HCT116 (cell line): ENCODE measurements at regions not wholly inside any gene's neighbourhood (a gene's known extent, or its start where the extent isn't known, plus 50 kb on each side); places are given as distances from the start of the nearest gene placed in this dataset.

ENCODE experiments used
- ATAC-seq: fragments of 200-7000 bp; cut with Tn5 transposase; 2 replicates; pipeline ENCODE4 v1.9.1; 2020; ENCODE audit warnings: mild to moderate bottlenecking, moderate library complexity
- BruUV-seq: library from RNA; stranded (reverse); fragments of 400-500 nt; replicated peaks from 2 replicates; lab custom pipeline; 2021; lab: Mats Ljungman, UMichigan
- CTCF ChIA-PET: fragments of 300-600 bp; sonication (Branson Sonifier 250); formaldehyde crosslinking; loops from one replicate; lab custom pipeline; 2021; ENCODE audit warnings: antibody characterized with exemption; lab: Charles Lee
- POLR2A ChIA-PET: fragments of 300-600, 350-600 bp; sonication (Branson Sonifier 250); formaldehyde crosslinking; loops from one replicate; lab custom pipeline; 2021; ENCODE audit warnings: antibody characterized with exemption; lab: Charles Lee
- RAD21 ChIA-PET, 2 experiments: fragments of 300-600 bp; sonication (Branson Sonifier 250); formaldehyde crosslinking; loops; one replicate each; lab custom pipeline; 2023; ENCODE audit warnings: low total read pairs in 2 of 2; ENCODE audit not compliant: uncharacterized antibody in 2 of 2, unreplicated experiment in 2 of 2, low non-redundant PET in 1 of 2; lab: Charles Lee
- DNase-seq: peaks from one replicate; pipeline ENCODE4 v3.0.0-alpha.2; 2010; ENCODE audit warnings: low read depth, low spot score
- H2AFZ ChIP-seq: fragments of 200-600 bp; shearing (Covaris generic), sonication (generic); 2 replicates; pipeline ENCODE4 v1.6.1; 2017; ENCODE audit warnings: low read depth, mixed run types, mixed read lengths, antibody characterized with exemption, low read length; ENCODE audit not compliant: poor library complexity, severe bottlenecking
- H3K27ac ChIP-seq: 2 replicates; pipeline ENCODE4 v1.5.1; 2012; ENCODE audit warnings: low read depth, low read length
- H3K27me3 ChIP-seq: fragments of 200-600 bp; sonication (generic); 2 replicates; pipeline ENCODE4 v1.6.1; 2016; ENCODE audit warnings: mixed run types, low read length, mixed read lengths; ENCODE audit not compliant: insufficient read depth
- H3K36me3 ChIP-seq, 2 experiments: fragments of 200-500 bp in 1 of 2; fragments of 200-600 bp in 1 of 2; sonication (Bioruptor generic) in 1 of 2; sonication (generic) in 1 of 2; 2 replicates each; pipeline versions ENCODE4 v1.5.1 to v1.6.1; 2014 to 2016; ENCODE audit warnings: low read length in 2 of 2, inconsistent platforms in 1 of 2, mixed read lengths in 1 of 2, mixed run types in 1 of 2; ENCODE audit not compliant: insufficient read depth in 2 of 2, control insufficient read depth in 1 of 2
- H3K4me1 ChIP-seq, 2 experiments: fragments of 200-600 bp in 1 of 2; sonication (generic) in 1 of 2; 2 replicates each; pipeline versions ENCODE4 v1.5.1 to v1.6.1; 2012 to 2017; ENCODE audit warnings: low read length in 2 of 2, inconsistent platforms in 1 of 2, mild to moderate bottlenecking in 1 of 2, mixed read lengths in 1 of 2, mixed run types in 1 of 2, moderate library complexity in 1 of 2; ENCODE audit not compliant: insufficient read depth in 2 of 2, control insufficient read depth in 1 of 2
- H3K4me2 ChIP-seq: fragments of 200-600 bp; sonication (generic); 2 replicates; pipeline ENCODE4 v1.6.1; 2017; ENCODE audit warnings: mixed run types, low read length, mixed read lengths
- H3K4me3 ChIP-seq, 2 experiments: fragments of 200-600 bp in 1 of 2; sonication (generic) in 1 of 2; replicated peaks in 1 of 2; 2 replicates each; pipeline ENCODE4 v1.5.1; 2011 to 2016; ENCODE audit warnings: low read length in 2 of 2, control low read depth in 1 of 2, low read depth in 1 of 2, mild to moderate bottlenecking in 1 of 2, mixed read lengths in 1 of 2, mixed run types in 1 of 2
- H3K79me2 ChIP-seq: fragments of 200-600 bp; sonication (generic); 2 replicates; pipeline ENCODE4 v1.6.1; 2017; ENCODE audit warnings: mild to moderate bottlenecking, mixed run types, low read length, moderate library complexity, mixed read lengths; ENCODE audit not compliant: insufficient read depth
- H3K9ac ChIP-seq: fragments of 200-600 bp; sonication (generic); 2 replicates; pipeline ENCODE4 v1.6.1; 2016; ENCODE audit warnings: low read length, mixed read lengths
- H3K9me2 ChIP-seq: fragments of 200-600 bp; sonication (generic), shearing (Covaris generic); 2 replicates; pipeline ENCODE4 v1.6.1; 2017; ENCODE audit warnings: mixed run types, mild to moderate bottlenecking, moderate library complexity; ENCODE audit not compliant: insufficient read depth
- H3K9me3 ChIP-seq, 2 experiments: fragments of 200-500 bp in 1 of 2; fragments of 200-600 bp in 1 of 2; sonication (Bioruptor generic) in 1 of 2; sonication (generic) in 1 of 2; 2 replicates each; pipeline ENCODE4 v1.6.1; 2014 to 2017; ENCODE audit warnings: low read length in 2 of 2, mixed read lengths in 2 of 2, inconsistent platforms in 1 of 2, low read depth in 1 of 2, mild to moderate bottlenecking in 1 of 2, mixed run types in 1 of 2, moderate library complexity in 1 of 2; ENCODE audit not compliant: control insufficient read depth in 1 of 2, insufficient read depth in 1 of 2
- H4K20me1 ChIP-seq: fragments of 200-600 bp; sonication (generic), shearing (Covaris generic); 2 replicates; pipeline ENCODE4 v1.6.1; 2017; ENCODE audit warnings: mixed run types, mild to moderate bottlenecking, moderate library complexity; ENCODE audit not compliant: insufficient read depth
- EGR1 ChIP-seq: IDR thresholded peaks from 2 replicates; pipeline ENCODE4 v1.6.1; 2012; ENCODE audit warnings: low read depth
- ELF1 ChIP-seq: IDR thresholded peaks from 2 replicates; pipeline ENCODE4 v1.6.1; 2012; ENCODE audit warnings: low read depth, borderline replicate concordance
- EZH2 ChIP-seq: fragments of 200-600 bp; sonication (generic); IDR thresholded peaks from 2 replicates; pipeline ENCODE4 v1.6.1; 2017; ENCODE audit warnings: antibody characterized with exemption, mixed run types
- EZH2phosphoT487 ChIP-seq: fragments of 200-600 bp; IDR thresholded peaks from 2 replicates; pipeline ENCODE4 v1.6.1; 2018; ENCODE audit warnings: antibody characterized with exemption, borderline replicate concordance
- POLR2AphosphoS5 ChIP-seq: IDR thresholded peaks from 2 replicates; pipeline ENCODE4 v1.6.1; 2011; ENCODE audit warnings: mild to moderate bottlenecking, low read depth, low read length, moderate library complexity
- RAD21 ChIP-seq: IDR thresholded peaks from 2 replicates; pipeline ENCODE4 v1.6.1; 2012; ENCODE audit warnings: low read depth, mild to moderate bottlenecking
- REST ChIP-seq: IDR thresholded peaks from 2 replicates; pipeline ENCODE4 v1.6.1; 2012; ENCODE audit warnings: low read depth
- SIN3A ChIP-seq: IDR thresholded peaks from 2 replicates; pipeline ENCODE4 v1.6.1; 2012; ENCODE audit warnings: low read depth
- ZBTB33 ChIP-seq: IDR thresholded peaks from 2 replicates; pipeline ENCODE4 v1.6.1; 2011; ENCODE audit warnings: mild to moderate bottlenecking, low read length, moderate library complexity; ENCODE audit not compliant: insufficient replicate concordance; ENCODE audit errors: extremely low read depth
- ZNF274 ChIP-seq: fragments of 200-500 bp; sonication (Bioruptor generic); IDR thresholded peaks from 2 replicates; pipeline ENCODE4 v1.6.1; 2014; ENCODE audit warnings: mild to moderate bottlenecking, low read depth, low read length, inconsistent platforms
- intact Hi-C: fragments of 100-400 bp; cut with micrococcal nuclease; formaldehyde crosslinking; loops from 2 replicates; pipeline ENCODE4 v1.10.0; 2022
- TF ChIP-seq, protein P1 (sequence below): IDR thresholded peaks from 2 replicates; pipeline ENCODE4 v1.6.1; 2012

GRCh38 chr4:59180969-59181368, 2019.2 kb upstream of the ADGRL3 start:
- Histone ChIP-seq H3K4me1 (no peaks in the 10 kb centered on the region), H3K36me3 (no peaks in the 10 kb centered on the region), H3K4me3 (no peak overlapping the region), H3K9me2 (no peaks in the 10 kb centered on the region), H3K79me2 (no peaks in the 10 kb centered on the region), H3K9me3 (peaks cover 4 to 9% of the 10 kb centered on the region in 2 experiments; a peak in 2 of 4 replicates), H2AFZ (no peak overlapping the region), H3K27me3 (no peaks in the 10 kb centered on the region), H4K20me1 (no peaks in the 10 kb centered on the region), H3K4me2 (no peak overlapping the region), H3K27ac (no peak overlapping the region), H3K9ac (no peak overlapping the region)
- intact Hi-C loops, result no loop called here
- TF ChIP-seq EGR1, result no peak
- no peak for TF ChIP-seq RAD21
- no peak for TF ChIP-seq REST
- TF ChIP-seq, protein P1, sequence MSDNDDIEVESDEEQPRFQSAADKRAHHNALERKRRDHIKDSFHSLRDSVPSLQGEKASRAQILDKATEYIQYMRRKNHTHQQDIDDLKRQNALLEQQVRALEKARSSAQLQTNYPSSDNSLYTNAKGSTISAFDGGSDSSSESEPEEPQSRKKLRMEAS, result no peak
- TF ChIP-seq ZNF274, result no peak
- no peak for TF ChIP-seq ELF1
- TF ChIP-seq ZBTB33, result no peak
- TF ChIP-seq EZH2, result no peak
- TF ChIP-seq SIN3A, result no peak
- TF ChIP-seq POLR2AphosphoS5, result no peak
- no peak for TF ChIP-seq EZH2phosphoT487
- ChIA-PET RAD21 (no interaction called here), CTCF (no interaction called here), POLR2A (no interaction called here)
- no TSS peak for BruUV-seq
- ATAC-seq (no peak), DNase-seq (no peak)
